HepG2 (cell line): ENCODE measurements at regions not wholly inside any gene's neighbourhood (a gene's known extent, or its start where the extent isn't known, plus 50 kb on each side); places are given as distances from the start of the nearest gene placed in this dataset.

Experiments
- ATAC-seq: fragments of 200-7000 bp; cut with Tn5 transposase; 3 replicates; pipeline ENCODE4 v1.9.1; 2020; ENCODE audit warnings: mild to moderate bottlenecking, moderate library complexity
- BruUV-seq: library from RNA; stranded (reverse); fragments of 400-500 nt; replicated peaks from 2 replicates; lab custom pipeline; 2021; lab: Mats Ljungman, UMichigan
- CTCF ChIA-PET: fragments of 300-600 bp; formaldehyde crosslinking; extraction: SDS; loops from one replicate; lab custom pipeline; 2021; ENCODE audit warnings: low total read pairs, inconsistent platforms, low intra/inter-chr PET ratio; lab: Yijun Ruan, JAX
- POLR2A ChIA-PET: fragments of 350-600 bp; sonication (Branson Sonifier 250); formaldehyde crosslinking; loops from one replicate; lab custom pipeline; 2020; ENCODE audit warnings: antibody characterized with exemption, inconsistent platforms; lab: Yijun Ruan, JAX
- DNase-seq: peaks from one replicate; pipeline ENCODE4 v3.0.0-alpha.2; 2015; ENCODE audit warnings: low spot score
- FAIRE-seq: peaks from 3 replicates; lab custom pipeline; 2011; peaks lifted over from hg19 to GRCh38; lab: Jason Lieb, UNC
- H2AFZ ChIP-seq: one replicate; pipeline ENCODE4 v1.6.1; 2011; ENCODE audit warnings: low read length, inconsistent platforms
- H3K27ac ChIP-seq: fragments of 300-600 bp; 3 replicates; pipeline ENCODE4 v1.8.0; 2011; ENCODE audit warnings: mixed run types, mild to moderate bottlenecking, mixed read lengths, low read length, inconsistent platforms; ENCODE audit not compliant: insufficient read depth; ENCODE audit errors: extremely low read length
- H3K27me3 ChIP-seq, 2 experiments: fragments of 200-600 bp in 1 of 2; 2 replicates in 1 of 2; 3 replicates in 1 of 2; pipeline versions ENCODE4 v1.6.0 to v1.8.0; 2011; ENCODE audit warnings: low read length in 2 of 2, mild to moderate bottlenecking in 2 of 2, moderate library complexity in 2 of 2, inconsistent platforms in 1 of 2; ENCODE audit not compliant: insufficient read depth in 2 of 2, control insufficient read depth in 1 of 2
- H3K36me3 ChIP-seq, 2 experiments: fragments of 200-600 bp in 1 of 2; replicated peaks in 1 of 2; 2 replicates in 1 of 2; 3 replicates in 1 of 2; pipeline versions ENCODE4 v1.5.1 to v1.8.0; 2011; ENCODE audit warnings: low read length in 2 of 2, inconsistent platforms in 1 of 2; ENCODE audit not compliant: insufficient read depth in 2 of 2, control insufficient read depth in 1 of 2
- H3K4me1 ChIP-seq: 2 replicates; pipeline ENCODE4 v1.5.1; 2012; ENCODE audit warnings: low read length, inconsistent platforms; ENCODE audit not compliant: insufficient read depth
- H3K4me2 ChIP-seq: 2 replicates; pipeline ENCODE4 v1.6.0; 2011; ENCODE audit warnings: low read depth, low read length, inconsistent platforms
- H3K4me3 ChIP-seq, 3 experiments: fragments of 200-600 bp in 1 of 3; sonication (generic), shearing (Covaris generic) in 1 of 3; replicated peaks in 1 of 3; 2 replicates each; pipeline ENCODE4 v1.5.1; 2011 to 2016; ENCODE audit warnings: low read length in 3 of 3, inconsistent platforms in 2 of 3, low read depth in 2 of 3, mild to moderate bottlenecking in 2 of 3, control low read depth in 1 of 3, mixed read lengths in 1 of 3; ENCODE audit not compliant: insufficient read depth in 1 of 3
- H3K79me2 ChIP-seq: one replicate; pipeline ENCODE4 v1.6.1; 2011; ENCODE audit warnings: low read length, inconsistent platforms; ENCODE audit not compliant: insufficient read depth
- H3K9ac ChIP-seq: 2 replicates; pipeline ENCODE4 v1.6.0; 2011; ENCODE audit warnings: mild to moderate bottlenecking, low read depth, low read length, inconsistent platforms; ENCODE audit not compliant: insufficient read depth
- H3K9me3 ChIP-seq: 2 replicates; pipeline ENCODE4 v1.5.1; 2012; ENCODE audit warnings: mild to moderate bottlenecking, low read length
- H4K20me1 ChIP-seq: 2 replicates; pipeline ENCODE4 v1.6.0; 2011; ENCODE audit warnings: inconsistent platforms, mild to moderate bottlenecking, low read length, moderate library complexity; ENCODE audit not compliant: insufficient read depth
- DRAP1 ChIP-seq: IDR thresholded peaks from 2 replicates; pipeline ENCODE4 v1.6.1; 2016; ENCODE audit warnings: missing genetic modification reagents, missing compliant biosample characterization
- EEA1 ChIP-seq: sonication (generic); formaldehyde crosslinking; IDR thresholded peaks from 2 replicates; pipeline ENCODE4 v1.5.1; 2020; ENCODE audit warnings: mild to moderate bottlenecking, missing genetic modification reagents, borderline replicate concordance
- FOXK2 ChIP-seq: fragments of 450-650 bp; IDR thresholded peaks from 2 replicates; pipeline ENCODE4 v1.6.1; 2016
- PLRG1 ChIP-seq: fragments of 450-650 bp; conservative IDR thresholded peaks from 2 replicates; pipeline ENCODE4 v1.6.1; 2016
- RORA ChIP-seq: sonication (generic); formaldehyde crosslinking; IDR thresholded peaks from 2 replicates; pipeline ENCODE4 v1.5.0; 2020; ENCODE audit warnings: mild to moderate bottlenecking, missing genetic modification reagents, moderate library complexity
- ZFP36 ChIP-seq: fragments of 150-350 bp; IDR thresholded peaks from 2 replicates; pipeline ENCODE4 v1.6.1; 2018; ENCODE audit warnings: borderline replicate concordance, low read length, low read depth; ENCODE audit not compliant: partially characterized antibody
- ZNF292 ChIP-seq: sonication (generic); formaldehyde crosslinking; IDR thresholded peaks from 2 replicates; pipeline ENCODE4 v1.8.1; 2022; ENCODE audit warnings: mild to moderate bottlenecking, low read depth, missing genetic modification reagents, borderline replicate concordance
- ZNF350 ChIP-seq: sonication (generic); formaldehyde crosslinking; IDR thresholded peaks from 2 replicates; pipeline ENCODE4 v1.4.0; 2020; ENCODE audit warnings: mild to moderate bottlenecking, low read depth, missing genetic modification reagents, borderline replicate concordance
- ZNF543 ChIP-seq: sonication (generic); formaldehyde crosslinking; IDR thresholded peaks from 2 replicates; pipeline ENCODE4 v1.4.0; 2020; ENCODE audit warnings: mild to moderate bottlenecking, missing genetic modification reagents
- ZNF660 ChIP-seq: sonication (generic); formaldehyde crosslinking; IDR thresholded peaks from 2 replicates; pipeline ENCODE4 v1.5.1; 2020; ENCODE audit warnings: mild to moderate bottlenecking, low read depth, missing genetic modification reagents, borderline replicate concordance
- ZNF800 ChIP-seq: sonication (generic); formaldehyde crosslinking; IDR thresholded peaks from 2 replicates; pipeline ENCODE4 v1.4.0; 2020; ENCODE audit warnings: missing genetic modification reagents
- ZSCAN5A ChIP-seq: sonication (generic); formaldehyde crosslinking; IDR thresholded peaks from 2 replicates; pipeline ENCODE4 v1.8.0; 2022; ENCODE audit warnings: mild to moderate bottlenecking, missing genetic modification reagents, borderline replicate concordance
- WGBS: methylation state at CpG from one replicate; pipeline ENCODE4 v1.1.6; 2017; ENCODE audit warnings: low lambda C conversion rate; 5-methylcytosine and 5-hydroxymethylcytosine counted together
- in situ Hi-C: cut with HindIII; loops from 2 replicates; pipeline ENCODE4 v1.10.0; 2017; ENCODE audit warnings: low pct_unique_long_range_greater_than_20kb; ENCODE audit not compliant: extremely low pct_ligation_motif_present
- intact Hi-C: fragments of 100-400 bp; cut with micrococcal nuclease; formaldehyde crosslinking; loops from one replicate; pipeline ENCODE4 v1.10.0; 2022; ENCODE audit not compliant: unreplicated experiment

- WGBS: 6% methylated on average over 1 of the region's 1 CpG
- no peak for FAIRE-seq
- CTCF ChIA-PET: no interaction called here
Observed at GRCh38 chr3:95464346-95464745, 1350.0 kb upstream of the EPHA6 start.

More at GRCh38 chr3:95464346-95464745, 1350.0 kb upstream of the EPHA6 start:
- ATAC-seq (no peak), DNase-seq (no peak)
- Histone ChIP-seq H4K20me1 (no peaks in the 10 kb centered on the region), H3K9ac (no peak overlapping the region), H3K36me3 (no peaks in the 10 kb centered on the region), H3K27me3 (no peaks in the 10 kb centered on the region; a peak in 1 of 5 replicates), H3K4me2 (no peak overlapping the region), H3K4me1 (no peaks in the 10 kb centered on the region), H2AFZ (no peak overlapping the region), H3K9me3 (no peaks in the 10 kb centered on the region), H3K4me3 (no peak overlapping the region), H3K79me2 (no peaks in the 10 kb centered on the region), H3K27ac (no peak overlapping the region)
- no peak for TF ChIP-seq ZNF543 (CRISPR knock-in tag)
- no peak for TF ChIP-seq ZNF800
- TF ChIP-seq FOXK2: no peak
- no peak for TF ChIP-seq ZNF350 (CRISPR knock-in tag)
- TF ChIP-seq ZSCAN5A (CRISPR knock-in tag): no peak
- no peak for TF ChIP-seq ZNF292 (CRISPR knock-in tag)
- no peak for TF ChIP-seq RORA (CRISPR knock-in tag)
- TF ChIP-seq ZFP36: no peak
- no peak for TF ChIP-seq DRAP1 (CRISPR knock-in tag)
- no peak for TF ChIP-seq PLRG1
- TF ChIP-seq EEA1 (CRISPR knock-in tag): no peak
- no peak for TF ChIP-seq ZNF660 (CRISPR knock-in tag)
- no TSS peak for BruUV-seq
- intact Hi-C loops: no loop called here
- in situ Hi-C loops: no loop called here
- POLR2A ChIA-PET: no interaction called here
